ENCODE measurements at regions not wholly inside any gene's neighbourhood (a gene's known extent, or its start where the extent isn't known, plus 50 kb on each side); places are given as distances from the start of the nearest gene placed in this dataset.
"Not testable (repeated sequence)": the region's sequence is repeated elsewhere in the genome, so short reads cannot be mapped to it uniquely, and the experiment has no call there.

DNA sequence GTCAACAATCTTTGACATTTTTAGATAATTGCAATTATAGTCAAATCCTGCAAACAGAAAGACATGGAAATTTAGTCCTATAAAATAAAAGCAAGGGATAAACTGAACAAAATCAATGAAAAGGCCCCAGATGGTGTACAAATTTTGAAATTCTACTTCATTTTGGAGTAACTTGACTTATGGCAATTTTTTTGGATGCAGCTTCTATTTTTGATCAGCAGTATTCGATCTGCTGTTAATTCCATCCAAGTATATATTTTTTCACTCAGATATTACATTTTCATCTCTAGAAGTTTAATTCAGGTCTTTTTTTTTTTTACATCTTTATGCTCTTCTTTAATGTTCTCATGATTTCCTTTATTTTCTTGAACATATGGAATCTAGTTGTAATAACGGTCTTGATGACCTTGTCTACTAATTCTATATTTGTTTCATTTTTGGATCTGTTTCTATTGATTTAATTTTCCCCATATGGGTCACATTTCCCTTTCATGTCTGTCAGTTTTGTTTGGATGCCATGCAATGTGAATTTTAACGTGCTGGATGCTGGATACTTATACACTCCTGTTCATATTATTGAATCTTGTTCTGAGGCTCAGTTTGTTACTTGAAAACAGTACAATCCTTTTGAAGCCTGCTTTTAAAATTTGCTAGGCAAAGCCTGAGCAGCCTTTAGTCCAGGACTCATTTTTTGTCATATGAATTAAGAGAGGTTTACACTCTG is 164.3 kb upstream of the FAM3C start:
- no peak for DNase-seq

DNA sequence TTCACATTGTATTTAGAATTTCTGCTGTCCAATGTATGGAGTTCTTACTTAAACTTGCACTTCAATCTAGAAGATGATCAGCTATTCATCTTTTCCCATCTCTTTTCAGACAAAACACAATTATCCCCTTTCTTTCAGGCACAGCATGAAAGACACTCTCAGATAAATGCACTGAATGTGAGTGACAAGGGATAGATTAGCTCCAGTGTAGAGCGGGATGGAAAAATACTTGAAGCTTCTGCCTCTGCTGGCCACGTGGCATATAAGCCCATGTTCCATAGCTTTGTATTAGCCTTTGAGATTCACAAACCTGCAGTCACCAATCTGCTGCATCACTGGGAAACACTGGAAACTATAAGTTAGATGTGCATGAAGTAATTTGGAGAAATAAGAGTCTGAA is 162.2 kb upstream of the FAM3C start:
- DNase-seq = no peak

GRCh38 chr7:121557034-121557892 is 161.2 kb upstream of the FAM3C start:
- no peak for DNase-seq

DNA sequence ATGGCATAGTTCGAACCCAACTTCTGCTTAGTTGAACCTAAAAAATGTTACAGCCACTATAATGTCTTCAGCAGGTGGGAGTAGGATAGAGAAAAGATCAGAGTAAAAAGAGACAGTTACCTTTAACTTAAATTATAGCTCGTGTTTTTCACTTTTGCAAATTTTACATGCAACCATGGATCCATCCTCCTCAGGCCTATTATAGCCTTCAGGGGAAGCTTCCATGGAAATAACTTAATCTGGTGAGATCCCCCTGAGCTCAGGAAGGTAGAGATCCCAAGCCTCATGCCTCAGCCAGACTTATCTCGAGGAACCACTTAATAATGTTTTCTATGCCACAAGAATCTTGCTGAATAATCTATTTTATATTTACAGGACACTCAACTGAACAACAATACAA is 159.4 kb upstream of the FAM3C start:
- no peak for DNase-seq

DNA sequence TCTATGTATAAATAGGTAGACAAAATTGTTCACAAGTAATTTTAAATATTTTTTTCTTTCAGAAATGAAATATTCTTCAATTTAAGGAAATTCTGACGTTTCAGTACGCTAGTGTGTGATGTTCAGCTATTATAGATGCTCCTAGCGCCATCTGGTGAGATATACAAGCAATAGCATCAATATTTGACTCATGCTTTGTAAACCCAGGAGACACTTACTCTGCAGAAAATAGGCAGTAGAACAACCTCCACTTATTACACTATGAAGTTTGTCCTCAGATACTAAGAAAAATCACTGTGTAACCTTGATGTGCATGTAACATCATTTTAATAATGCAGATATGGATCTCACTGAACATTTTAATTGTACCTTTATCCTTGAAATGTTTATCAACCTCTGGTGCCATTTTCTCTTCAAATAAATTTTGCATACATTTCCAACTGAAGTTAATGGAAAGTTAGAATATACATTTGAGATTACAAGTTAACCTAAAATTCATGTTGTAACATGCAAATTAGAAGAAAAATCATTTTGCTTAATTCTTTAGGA is 151.5 kb upstream of the FAM3C start:
- no peak for DNase-seq

DNA sequence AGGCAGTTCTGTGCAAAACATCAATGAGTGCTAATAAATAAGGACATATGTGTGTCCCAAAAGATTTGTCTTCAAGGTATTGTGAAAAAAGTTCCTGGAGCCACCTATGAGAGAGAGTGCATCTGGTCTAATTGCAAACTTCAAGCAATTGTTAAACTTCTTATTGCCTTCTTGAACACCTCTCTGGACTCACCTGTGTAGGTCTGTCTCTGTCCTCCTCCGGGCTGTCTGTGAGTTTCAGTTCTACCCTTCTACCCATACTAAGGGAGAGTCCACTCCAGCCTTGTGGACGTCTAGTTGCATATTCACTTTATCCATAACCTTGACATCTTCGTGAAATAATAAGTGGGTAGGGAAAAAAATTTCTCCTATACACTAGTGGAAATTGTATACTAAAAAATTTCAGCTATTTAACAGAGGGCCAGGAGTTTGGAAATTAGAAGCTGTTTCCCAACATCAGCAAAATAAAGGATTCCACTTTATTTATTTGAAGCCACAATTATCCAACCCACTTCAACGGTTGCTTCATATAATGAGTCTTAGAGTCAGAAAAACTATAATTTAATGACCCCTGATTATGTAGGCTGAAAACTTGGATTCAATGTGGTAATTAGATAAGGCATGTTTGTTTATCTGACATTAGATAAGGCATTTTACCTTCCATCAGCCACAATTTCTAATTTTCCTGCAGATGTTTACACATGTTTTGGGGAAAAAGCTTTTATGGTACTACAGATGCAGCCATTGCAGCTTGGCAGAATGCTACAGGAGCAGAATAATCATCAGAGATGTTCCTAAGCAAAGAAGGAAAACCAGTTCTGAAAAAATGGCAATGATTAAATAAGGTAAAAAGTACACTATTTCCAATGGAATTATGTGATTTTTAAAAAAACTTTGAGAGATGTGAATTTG is 150.8 kb upstream of the FAM3C start:
- no peak for DNase-seq

- DNase-seq = no peak
These were observed 149.3 kb upstream of the FAM3C start for GRCh38 chr7:121545418-121545817.

- no peak for DNase-seq
These were observed 148.6 kb upstream of the FAM3C start for GRCh38 chr7:121544726-121545125.

DNA sequence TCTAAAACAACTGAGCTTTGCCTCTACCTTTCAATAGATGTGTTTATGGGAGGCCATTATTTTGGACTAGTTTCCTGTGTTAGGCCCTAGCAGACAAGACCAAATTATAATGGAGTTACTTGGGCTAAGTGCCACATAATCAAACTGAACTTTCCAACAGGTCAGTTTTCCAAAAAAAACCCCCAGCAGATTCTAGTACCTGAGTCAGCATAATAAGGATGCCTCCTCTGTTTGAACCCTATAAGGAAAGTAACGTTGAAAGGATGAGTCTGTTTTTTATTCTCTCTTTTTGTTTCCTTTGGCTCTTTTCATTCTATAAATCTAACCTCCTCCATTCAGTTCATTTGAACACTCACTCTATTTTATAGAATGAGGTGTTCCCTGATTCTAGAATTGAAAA is 148.1 kb upstream of the FAM3C start:
- DNase-seq = no peak

- DNase-seq = no peak
These were observed 145.3 kb upstream of the FAM3C start for GRCh38 chr7:121541457-121541856.

GRCh38 chr7:121540138-121540537 is 144.0 kb upstream of the FAM3C start:
- DNase-seq = no peak

- no peak for DNase-seq
These were observed 140.9 kb upstream of the FAM3C start for GRCh38 chr7:121537031-121537430.

DNA sequence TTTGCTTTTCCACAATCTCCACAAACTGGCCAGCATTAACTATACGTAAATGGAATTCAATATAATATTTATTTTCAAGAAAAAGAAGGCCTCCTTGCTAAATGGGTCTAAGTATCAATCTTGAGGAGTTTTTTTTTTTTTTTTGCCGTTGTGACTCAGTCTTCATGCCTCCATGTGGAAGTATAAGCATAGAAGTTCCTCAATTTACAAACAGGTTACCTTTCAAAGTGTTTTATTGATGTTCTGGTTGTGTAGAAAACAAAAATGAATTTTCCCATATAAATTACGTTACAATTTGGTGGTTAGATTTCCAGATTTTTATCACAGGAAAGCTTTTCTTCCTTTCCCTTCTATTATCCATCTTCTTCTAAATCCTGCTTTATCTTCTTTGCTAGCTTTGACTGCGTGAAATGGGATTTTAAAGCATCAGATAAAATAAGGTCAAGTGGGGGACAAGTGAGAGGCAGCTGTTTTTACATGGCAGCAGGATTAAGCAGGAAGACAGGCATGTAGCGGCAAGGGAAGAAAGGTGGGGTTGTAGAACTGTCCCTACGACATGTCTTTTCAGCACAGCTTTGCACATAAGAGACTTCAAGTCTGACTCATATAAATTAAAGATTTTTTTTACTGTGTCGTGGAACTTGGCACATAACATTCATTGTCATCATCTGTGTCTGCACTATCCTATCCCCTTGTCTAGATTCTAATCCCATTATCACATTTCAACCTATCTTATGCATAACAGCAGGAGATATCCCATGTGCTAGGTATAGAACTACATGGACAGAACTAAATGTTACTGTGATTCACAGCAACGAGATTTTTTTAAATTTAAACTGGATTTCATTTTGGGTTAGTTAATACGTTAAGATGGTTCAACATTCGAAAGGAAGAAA is 135.3 kb upstream of the FAM3C start:
- DNase-seq = no peak

GRCh38 chr7:121530227-121531174 is 134.4 kb upstream of the FAM3C start:
- DNase-seq = peak; percentile 34

DNA sequence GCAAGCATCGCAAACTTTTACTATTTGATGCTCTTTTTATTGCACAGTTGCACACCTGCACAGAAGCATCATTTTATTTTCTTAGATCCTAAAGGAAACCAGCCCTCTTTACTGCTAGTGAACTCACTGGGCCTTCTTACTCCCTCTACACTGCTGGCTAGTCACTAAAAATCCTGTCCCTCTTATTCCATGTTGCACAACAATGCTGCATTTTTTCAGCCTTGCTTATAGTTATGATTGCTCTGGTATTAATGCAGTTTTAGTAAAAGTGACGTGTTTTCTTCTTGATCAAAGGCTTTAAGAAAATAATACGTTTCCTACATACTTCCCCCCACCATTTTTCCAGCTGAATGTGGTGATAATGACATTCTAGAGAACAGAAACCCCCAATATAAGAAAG is 132.9 kb upstream of the FAM3C start:
- DNase-seq = no peak

DNA sequence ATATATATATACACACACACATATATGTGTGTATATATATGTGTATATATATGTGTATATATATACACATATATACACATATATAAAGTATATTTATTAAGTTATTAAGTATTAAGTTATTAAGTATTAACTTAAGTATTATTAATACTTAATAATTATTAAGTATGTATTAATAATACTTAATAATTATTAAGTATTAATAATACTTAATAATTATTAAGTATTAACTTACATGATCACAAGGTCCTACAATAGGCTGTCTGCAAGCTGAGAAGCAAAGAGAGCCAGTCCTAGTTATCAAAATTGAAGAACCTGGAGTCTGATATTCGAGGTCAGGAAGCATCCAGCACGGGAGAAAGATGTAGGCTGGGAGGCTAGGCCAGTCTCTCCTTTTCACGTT is 130.1 kb upstream of the FAM3C start:
- not testable (repeated sequence) for DNase-seq

- DNase-seq = peak; percentile 21
These were observed 129.2 kb upstream of the FAM3C start for GRCh38 chr7:121525155-121525819.

- DNase-seq = no peak
These were observed 125.7 kb upstream of the FAM3C start for GRCh38 chr7:121521711-121522400.

GRCh38 chr7:121520911-121521310 is 124.8 kb upstream of the FAM3C start:
- no peak for DNase-seq
